ENCODE measurements at regions not wholly inside any gene's neighbourhood (a gene's known extent, or its start where the extent isn't known, plus 50 kb on each side); places are given as distances from the start of the nearest gene placed in this dataset.
"Not testable (repeated sequence)": the region's sequence is repeated elsewhere in the genome, so short reads cannot be mapped to it uniquely, and the experiment has no call there.

DNA sequence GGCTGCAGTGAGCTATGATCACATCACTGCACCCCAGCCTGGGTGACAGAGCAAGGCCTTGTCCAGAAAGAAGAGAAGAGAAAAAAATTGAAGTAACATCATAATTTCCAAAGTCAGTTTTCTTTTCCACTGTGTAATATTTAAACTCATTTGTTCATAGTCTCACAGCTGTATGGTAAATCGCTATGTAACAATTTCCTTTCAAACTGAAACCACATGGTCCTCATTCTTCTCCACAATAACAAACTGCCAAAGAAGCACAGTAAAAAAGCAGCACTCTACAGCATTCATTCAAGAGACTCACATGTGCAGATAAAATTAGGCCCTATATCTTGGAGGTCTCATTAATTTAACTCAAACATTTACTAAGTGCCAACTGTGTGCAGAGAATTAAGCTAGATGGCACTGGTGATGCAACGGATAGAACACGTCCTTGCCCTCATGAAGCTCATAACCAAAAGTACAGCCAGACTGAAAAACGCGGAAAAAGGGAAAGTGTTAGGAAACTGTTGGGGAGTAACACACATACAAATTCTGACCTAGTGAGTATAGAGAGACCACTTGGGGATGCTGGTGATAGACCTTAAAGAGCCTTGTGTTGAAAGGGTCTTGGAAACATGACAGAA lies 174.0 kb upstream of the KCTD7 start:
- Histone ChIP-seq H3K18ac (ENCODE audit: low read depth, low read length) (no peak overlapping the region), H3K9ac (ENCODE audit: low read depth, low read length) (no peak overlapping the region), H3K9me3 (ENCODE audit: control insufficient read depth, insufficient read depth, low read length) (no peaks in the 10 kb centered on the region), H3K27ac (ENCODE audit: insufficient read depth, low read length) (no peak overlapping the region), H3K4me3 (ENCODE audit: insufficient read depth, low read depth, low read length) (no peak overlapping the region), H3K56ac (ENCODE audit: extremely low read depth, insufficient read depth, low read length) (no peak overlapping the region), H4K5ac (ENCODE audit: low read depth, low read length) (no peak overlapping the region), H2BK15ac (ENCODE audit: low read depth, low read length) (no peak overlapping the region; the same call in 2 of the 3 replicates), H3K9me1 (ENCODE audit: insufficient read depth, low read length) (no peaks in the 10 kb centered on the region), H3K36me3 (ENCODE audit: control insufficient read depth, insufficient read depth, low read length) (no peaks in the 10 kb centered on the region), H4K8ac (ENCODE audit: low read depth in 2 of 2, low read length in 2 of 2) (no peak overlapping the region), H3K79me1 (ENCODE audit: low read depth in 1 of 2, low read length in 2 of 2) (no peaks in the 10 kb centered on the region), H3K14ac (replicated peaks; ENCODE audit: low read depth, low read length) (no peak overlapping the region), H2AK9ac (replicated peaks; ENCODE audit: low read depth, low read length, poor library complexity) (no peak overlapping the region), H3K4ac (ENCODE audit: low read depth, low read length) (no peak overlapping the region), H3K4me1 (ENCODE audit: control insufficient read depth, insufficient read depth, low read length) (0 out of 2 replicates have a peak, but pooled peaks cover 3% of the 10 kb centered on the region), H2AK5ac (ENCODE audit: low read depth, low read length) (no peak overlapping the region), H4K91ac (ENCODE audit: insufficient read depth, low read depth, low read length) (no peak overlapping the region), H3K4me2 (ENCODE audit: low read depth, low read length) (no peak overlapping the region), H3K27me3 (ENCODE audit: control insufficient read depth, insufficient read depth, low read length) (no peaks in the 10 kb centered on the region), H3K23ac (ENCODE audit: low read depth, low read length) (no peak overlapping the region), H2BK5ac (ENCODE audit: low read depth, low read length, poor library complexity, severe bottlenecking) (no peak overlapping the region), H2AFZ (replicated peaks; ENCODE audit: low read length, poor library complexity) (no peak overlapping the region), H2BK120ac (ENCODE audit: low read depth, low read length) (no peak overlapping the region), H4K20me1 (ENCODE audit: insufficient read depth, low read length) (no peaks in the 10 kb centered on the region), H2BK20ac (ENCODE audit: low read depth, low read length) (no peak overlapping the region)
- intact Hi-C loops (cut with micrococcal nuclease) (no loop called here), in situ Hi-C loops (cut with MboI; ENCODE audit: low sequenced_read_pairs) (no loop called here), dilution Hi-C loops (cut with HindIII; ENCODE audit: low sequenced_read_pairs, unreplicated experiment) (no loop called here)
- ChIA-PET POLR2A (ENCODE audit: unreplicated experiment) (no interaction called here), CTCF (no interaction called here)
- no TSS peak for BruUV-seq (replicated peaks)
- WGBS, 2 experiments (ENCODE audit: extremely low coverage in 2 of 2, insufficient read length in 1 of 2): no CpG with 5 or more reads among the region's 5 CpGs
- ATAC-seq (ENCODE audit: low read depth): no peak
- no peak for DNase-seq
- TF ChIP-seq FOS (IDR thresholded peaks at IDR 0.05; ENCODE audit: low read depth, low read length): no peak
- TF ChIP-seq RCOR1 (IDR thresholded peaks at IDR 0.05; ENCODE audit: insufficient replicate concordance, low read length): no peak
- no peak for TF ChIP-seq RFX5 (IDR thresholded peaks at IDR 0.05; ENCODE audit: low read depth, low read length)
- TF ChIP-seq RAD21 (IDR thresholded peaks at IDR 0.05; ENCODE audit: low read length): no peak
- no peak for TF ChIP-seq ELK1 (IDR thresholded peaks at IDR 0.05; ENCODE audit: borderline replicate concordance, low read depth, low read length)
- TF ChIP-seq, protein P1, sequence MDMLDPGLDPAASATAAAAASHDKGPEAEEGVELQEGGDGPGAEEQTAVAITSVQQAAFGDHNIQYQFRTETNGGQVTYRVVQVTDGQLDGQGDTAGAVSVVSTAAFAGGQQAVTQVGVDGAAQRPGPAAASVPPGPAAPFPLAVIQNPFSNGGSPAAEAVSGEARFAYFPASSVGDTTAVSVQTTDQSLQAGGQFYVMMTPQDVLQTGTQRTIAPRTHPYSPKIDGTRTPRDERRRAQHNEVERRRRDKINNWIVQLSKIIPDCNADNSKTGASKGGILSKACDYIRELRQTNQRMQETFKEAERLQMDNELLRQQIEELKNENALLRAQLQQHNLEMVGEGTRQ (IDR thresholded peaks at IDR 0.05; ENCODE audit: low read depth, low read length): no peak

- CTCF ChIA-PET; H3K4ac ChIP-seq (ENCODE audit: low read depth, low read length); H2AK5ac ChIP-seq (ENCODE audit: low read depth, low read length); H4K91ac ChIP-seq (ENCODE audit: insufficient read depth, low read depth, low read length); H2BK20ac ChIP-seq (ENCODE audit: low read depth, low read length); H2AK9ac ChIP-seq (replicated peaks; ENCODE audit: low read depth, low read length, poor library complexity); H4K8ac ChIP-seq (ENCODE audit: low read depth in 2 of 2, low read length in 2 of 2); BruUV-seq (replicated peaks); H3K9me1 ChIP-seq (ENCODE audit: insufficient read depth, low read length); ATAC-seq (ENCODE audit: low read depth); intact Hi-C loops (cut with micrococcal nuclease); dilution Hi-C loops (cut with HindIII; ENCODE audit: low sequenced_read_pairs, unreplicated experiment); POLR2A ChIA-PET (ENCODE audit: unreplicated experiment); H3K14ac ChIP-seq (replicated peaks; ENCODE audit: low read depth, low read length); H3K56ac ChIP-seq (ENCODE audit: extremely low read depth, insufficient read depth, low read length); H3K4me1 ChIP-seq (ENCODE audit: control insufficient read depth, insufficient read depth, low read length); H3K18ac ChIP-seq (ENCODE audit: low read depth, low read length); H2BK5ac ChIP-seq (ENCODE audit: low read depth, low read length, poor library complexity, severe bottlenecking); H3K36me3 ChIP-seq (ENCODE audit: control insufficient read depth, insufficient read depth, low read length); H3K27me3 ChIP-seq (ENCODE audit: control insufficient read depth, insufficient read depth, low read length); H3K79me1 ChIP-seq (ENCODE audit: low read depth in 1 of 2, low read length in 2 of 2); H2BK120ac ChIP-seq (ENCODE audit: low read depth, low read length); H3K4me2 ChIP-seq (ENCODE audit: low read depth, low read length); H3K27ac ChIP-seq (ENCODE audit: insufficient read depth, low read length); DNase-seq; H2BK15ac ChIP-seq (ENCODE audit: low read depth, low read length); H3K9ac ChIP-seq (ENCODE audit: low read depth, low read length); H3K23ac ChIP-seq (ENCODE audit: low read depth, low read length); H4K5ac ChIP-seq (ENCODE audit: low read depth, low read length); in situ Hi-C loops (cut with MboI; ENCODE audit: low sequenced_read_pairs); H2AFZ ChIP-seq (replicated peaks; ENCODE audit: low read length, poor library complexity); H4K20me1 ChIP-seq (ENCODE audit: insufficient read depth, low read length); H3K4me3 ChIP-seq (ENCODE audit: insufficient read depth, low read depth, low read length); H3K9me3 ChIP-seq (ENCODE audit: control insufficient read depth, insufficient read depth, low read length): not testable (repeated sequence)
- WGBS, 2 experiments (ENCODE audit: extremely low coverage in 2 of 2, insufficient read length in 1 of 2): no CpG with 5 or more reads among the region's 1 CpG
Observed at GRCh38 chr7:66455432-66455831, 173.2 kb upstream of the KCTD7 start.
